ENCODE measurements at regions not wholly inside any gene's neighbourhood (a gene's known extent, or its start where the extent isn't known, plus 50 kb on each side); places are given as distances from the start of the nearest gene placed in this dataset.

DNA sequence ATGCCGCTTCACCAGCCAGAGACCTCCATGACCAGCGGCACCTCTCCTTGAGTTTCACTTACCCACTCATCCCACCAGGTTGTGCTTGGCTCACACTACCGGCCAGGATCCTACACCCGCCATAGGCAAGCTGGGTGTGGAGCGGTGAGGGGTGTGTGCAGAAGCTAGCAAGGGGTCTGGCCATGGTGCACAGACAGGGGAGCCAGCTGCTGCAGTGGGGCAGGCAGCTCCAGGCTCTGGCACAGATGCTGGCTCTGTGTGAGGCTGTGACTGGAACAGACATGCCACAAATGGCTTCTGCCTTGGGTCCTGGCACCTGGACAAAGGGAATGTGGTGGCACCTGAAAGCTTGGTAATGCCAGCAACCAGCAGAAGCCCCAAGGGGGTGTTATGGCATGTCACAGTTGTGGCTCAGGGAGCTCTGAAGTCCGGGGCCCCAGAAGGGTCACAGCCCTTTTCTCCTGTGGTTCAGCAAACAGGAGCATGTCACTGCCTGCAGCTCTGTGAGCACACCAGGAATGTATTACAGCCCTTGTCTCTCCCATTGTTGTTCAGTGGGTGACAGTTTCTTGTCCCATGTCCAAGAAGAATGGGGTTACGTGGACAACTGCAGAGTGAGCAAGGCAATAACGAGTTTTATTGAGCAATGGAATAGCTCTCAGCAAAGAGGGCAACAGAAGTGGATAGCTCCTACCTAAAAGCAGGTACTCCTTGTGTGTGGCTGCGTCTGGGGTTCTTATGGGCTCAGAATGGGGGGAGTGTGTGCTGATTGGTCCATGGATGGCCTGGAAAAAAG lies 2791.0 kb upstream of the PCDH20 start:
- TF ChIP-seq, protein P1, sequence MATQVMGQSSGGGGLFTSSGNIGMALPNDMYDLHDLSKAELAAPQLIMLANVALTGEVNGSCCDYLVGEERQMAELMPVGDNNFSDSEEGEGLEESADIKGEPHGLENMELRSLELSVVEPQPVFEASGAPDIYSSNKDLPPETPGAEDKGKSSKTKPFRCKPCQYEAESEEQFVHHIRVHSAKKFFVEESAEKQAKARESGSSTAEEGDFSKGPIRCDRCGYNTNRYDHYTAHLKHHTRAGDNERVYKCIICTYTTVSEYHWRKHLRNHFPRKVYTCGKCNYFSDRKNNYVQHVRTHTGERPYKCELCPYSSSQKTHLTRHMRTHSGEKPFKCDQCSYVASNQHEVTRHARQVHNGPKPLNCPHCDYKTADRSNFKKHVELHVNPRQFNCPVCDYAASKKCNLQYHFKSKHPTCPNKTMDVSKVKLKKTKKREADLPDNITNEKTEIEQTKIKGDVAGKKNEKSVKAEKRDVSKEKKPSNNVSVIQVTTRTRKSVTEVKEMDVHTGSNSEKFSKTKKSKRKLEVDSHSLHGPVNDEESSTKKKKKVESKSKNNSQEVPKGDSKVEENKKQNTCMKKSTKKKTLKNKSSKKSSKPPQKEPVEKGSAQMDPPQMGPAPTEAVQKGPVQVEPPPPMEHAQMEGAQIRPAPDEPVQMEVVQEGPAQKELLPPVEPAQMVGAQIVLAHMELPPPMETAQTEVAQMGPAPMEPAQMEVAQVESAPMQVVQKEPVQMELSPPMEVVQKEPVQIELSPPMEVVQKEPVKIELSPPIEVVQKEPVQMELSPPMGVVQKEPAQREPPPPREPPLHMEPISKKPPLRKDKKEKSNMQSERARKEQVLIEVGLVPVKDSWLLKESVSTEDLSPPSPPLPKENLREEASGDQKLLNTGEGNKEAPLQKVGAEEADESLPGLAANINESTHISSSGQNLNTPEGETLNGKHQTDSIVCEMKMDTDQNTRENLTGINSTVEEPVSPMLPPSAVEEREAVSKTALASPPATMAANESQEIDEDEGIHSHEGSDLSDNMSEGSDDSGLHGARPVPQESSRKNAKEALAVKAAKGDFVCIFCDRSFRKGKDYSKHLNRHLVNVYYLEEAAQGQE (IDR thresholded peaks at IDR 0.05; ENCODE audit: borderline replicate concordance in 1 of 2, low read depth in 1 of 2, low read length in 2 of 2), result no peak
- no peak for TF ChIP-seq ZFP36 (IDR thresholded peaks at IDR 0.05; ENCODE audit: borderline replicate concordance, low read depth, low read length, partially characterized antibody)
- TF ChIP-seq FOXJ3 (CRISPR knock-in tag; IDR thresholded peaks at IDR 0.05; ENCODE audit: borderline replicate concordance), result no peak
- no peak for TF ChIP-seq ZKSCAN8 (CRISPR knock-in tag; IDR thresholded peaks at IDR 0.05; ENCODE audit: borderline replicate concordance)
